Central memory CD8-positive, alpha-beta T cell (primary cell): ENCODE measurements at regions not wholly inside any gene's neighbourhood (a gene's known extent, or its start where the extent isn't known, plus 50 kb on each side); places are given as distances from the start of the nearest gene placed in this dataset.

ENCODE experiments used
- ATAC-seq: fragments of 150-1000 bp; cut with Tn5 transposase; replicated peaks from 2 replicates; pipeline ENCODE4 v1.10.0; 2022; ENCODE audit warnings: mild to moderate bottlenecking, moderate FRiP score, moderate number of reproducible peaks; ENCODE audit not compliant: poor library complexity, severe bottlenecking; ENCODE audit errors: extremely low read depth
- DNase-seq, 2 donors: peaks; one replicate each; pipeline ENCODE4 v3.0.0; 2021; ENCODE audit warnings: low spot score in 2 of 2
- H3K27ac Mint-ChIP-seq: one replicate; pipeline ENCODE4 v1.8.0; 2022; ENCODE audit warnings: low read depth, mild to moderate bottlenecking, moderate library complexity, mixed read lengths
- H3K27me3 Mint-ChIP-seq: one replicate; pipeline ENCODE4 v1.8.0; 2022; ENCODE audit warnings: mixed read lengths
- H3K36me3 Mint-ChIP-seq: one replicate; pipeline ENCODE4 v1.8.0; 2022; ENCODE audit warnings: mild to moderate bottlenecking, moderate library complexity, mixed read lengths; ENCODE audit not compliant: insufficient read depth
- H3K4me1 Mint-ChIP-seq: one replicate; pipeline ENCODE4 v1.8.0; 2022; ENCODE audit warnings: mixed read lengths
- H3K4me3 Mint-ChIP-seq: one replicate; pipeline ENCODE4 v1.8.0; 2022; ENCODE audit warnings: mild to moderate bottlenecking, moderate library complexity, mixed read lengths
- H3K9me3 Mint-ChIP-seq: one replicate; pipeline ENCODE4 v1.8.0; 2022; ENCODE audit warnings: mixed read lengths

DNA sequence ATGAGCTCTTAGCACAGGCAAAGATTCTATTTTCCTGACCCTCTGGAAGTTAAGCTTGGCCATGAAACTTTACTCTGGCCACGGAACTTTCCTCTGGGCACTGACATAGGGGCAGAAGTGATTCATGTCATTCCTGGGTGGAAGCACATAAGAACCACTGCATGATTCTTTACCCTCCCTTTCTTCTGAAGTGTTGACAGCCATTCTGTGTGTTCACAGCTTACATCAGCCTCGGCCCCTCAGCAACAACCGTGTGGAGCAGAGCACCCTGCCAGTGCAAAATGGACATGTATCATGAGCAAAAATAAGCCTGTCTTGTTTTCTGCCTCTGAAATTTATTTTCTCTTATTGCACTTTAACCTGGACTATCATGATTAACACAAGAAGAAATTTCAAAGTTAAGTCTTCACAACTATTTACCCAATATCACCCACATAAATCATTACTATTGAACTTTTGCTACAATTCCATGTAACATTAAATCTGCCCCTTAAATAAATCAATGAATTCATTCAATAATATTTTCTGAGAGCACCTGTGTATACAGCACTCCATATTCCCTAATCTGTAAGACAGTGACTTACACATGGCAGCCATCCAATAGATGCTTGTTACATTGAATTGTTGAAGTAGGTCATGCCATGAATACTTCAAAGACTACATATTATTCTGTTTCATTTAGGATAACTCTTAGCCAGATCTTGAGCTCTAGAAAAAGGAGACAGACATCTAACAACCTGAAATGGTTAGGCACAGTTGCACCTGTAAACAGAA, 531.9 kb downstream of the IRS1 start:
- no peak for ATAC-seq
- Mint-ChIP-seq H3K9me3 (no peaks in the 10 kb centered on the region), H3K4me3 (no peak overlapping the region), H3K36me3 (no peaks in the 10 kb centered on the region), H3K4me1 (no peaks in the 10 kb centered on the region), H3K27me3 (no peaks in the 10 kb centered on the region), H3K27ac (no peak overlapping the region)
- DNase-seq, result no peak

DNA sequence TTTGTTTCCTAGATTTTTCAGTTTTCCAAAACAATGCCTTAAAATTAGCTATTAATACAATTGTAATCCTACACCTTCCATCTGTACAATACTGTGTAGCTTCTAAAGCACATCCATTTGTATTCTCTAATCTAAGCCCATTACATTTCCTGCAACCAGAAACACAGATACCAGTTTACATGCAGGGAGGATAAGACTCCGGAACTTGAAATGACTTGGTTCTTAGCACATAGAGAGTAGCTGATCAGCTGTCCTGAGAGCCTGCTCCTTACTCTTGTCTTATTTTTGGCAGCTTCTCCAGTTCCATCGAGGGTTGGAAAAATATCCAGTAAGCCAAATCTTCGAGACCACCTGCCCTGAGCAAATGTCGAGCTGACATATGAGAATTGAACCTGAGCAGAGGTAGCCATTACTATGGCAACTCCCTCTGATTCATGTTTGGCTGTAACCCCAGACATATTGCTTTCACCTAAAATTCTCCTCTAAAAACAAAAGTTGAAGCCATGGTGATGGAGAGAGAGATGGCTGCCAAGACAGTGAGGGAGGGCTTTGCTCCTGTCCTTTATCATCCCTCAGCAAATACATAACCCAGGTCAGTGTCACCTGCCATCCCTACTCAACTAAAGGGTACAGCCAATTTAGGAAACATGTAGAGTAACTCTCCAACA, 542.8 kb downstream of the IRS1 start:
- no peak overlapping the region for H3K27ac Mint-ChIP-seq
- no peaks in the 10 kb centered on the region for H3K4me1 Mint-ChIP-seq
- H3K27me3 Mint-ChIP-seq, result no peaks in the 10 kb centered on the region
- ATAC-seq (no peak), DNase-seq (no peak)
- H3K36me3 Mint-ChIP-seq, result no peaks in the 10 kb centered on the region
- no peak overlapping the region for H3K4me3 Mint-ChIP-seq
- peaks cover 23% of the 10 kb centered on the region for H3K9me3 Mint-ChIP-seq

GRCh38 chr2:226256237-226256636, 543.4 kb downstream of the IRS1 start:
- peaks cover 20% of the 10 kb centered on the region for H3K9me3 Mint-ChIP-seq
- DNase-seq (no peak), ATAC-seq (no peak)
- no peaks in the 10 kb centered on the region for H3K27me3 Mint-ChIP-seq
- no peak overlapping the region for H3K27ac Mint-ChIP-seq
- no peak overlapping the region for H3K4me3 Mint-ChIP-seq
- no peaks in the 10 kb centered on the region for H3K4me1 Mint-ChIP-seq
- no peaks in the 10 kb centered on the region for H3K36me3 Mint-ChIP-seq

DNA sequence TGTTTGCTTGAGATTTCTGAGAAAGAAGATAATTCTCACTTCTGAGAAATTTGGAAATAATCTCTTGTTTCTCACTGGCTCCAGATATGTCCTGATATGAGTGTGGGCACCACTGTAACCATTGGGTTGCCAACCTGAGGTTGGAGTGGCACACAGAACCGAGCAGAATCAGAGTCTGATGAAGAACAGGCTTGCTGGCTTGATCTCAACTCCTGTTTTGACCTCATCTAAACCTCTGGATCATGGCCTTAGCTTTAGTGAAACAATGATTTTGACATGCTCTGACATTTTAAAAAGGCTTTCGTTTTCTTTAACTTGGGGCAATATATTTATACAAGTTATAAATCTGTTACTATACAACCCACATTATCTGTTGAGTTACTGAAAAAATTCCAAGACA, 548.0 kb downstream of the IRS1 start:
- H3K4me1 Mint-ChIP-seq, result no peaks in the 10 kb centered on the region

DNA sequence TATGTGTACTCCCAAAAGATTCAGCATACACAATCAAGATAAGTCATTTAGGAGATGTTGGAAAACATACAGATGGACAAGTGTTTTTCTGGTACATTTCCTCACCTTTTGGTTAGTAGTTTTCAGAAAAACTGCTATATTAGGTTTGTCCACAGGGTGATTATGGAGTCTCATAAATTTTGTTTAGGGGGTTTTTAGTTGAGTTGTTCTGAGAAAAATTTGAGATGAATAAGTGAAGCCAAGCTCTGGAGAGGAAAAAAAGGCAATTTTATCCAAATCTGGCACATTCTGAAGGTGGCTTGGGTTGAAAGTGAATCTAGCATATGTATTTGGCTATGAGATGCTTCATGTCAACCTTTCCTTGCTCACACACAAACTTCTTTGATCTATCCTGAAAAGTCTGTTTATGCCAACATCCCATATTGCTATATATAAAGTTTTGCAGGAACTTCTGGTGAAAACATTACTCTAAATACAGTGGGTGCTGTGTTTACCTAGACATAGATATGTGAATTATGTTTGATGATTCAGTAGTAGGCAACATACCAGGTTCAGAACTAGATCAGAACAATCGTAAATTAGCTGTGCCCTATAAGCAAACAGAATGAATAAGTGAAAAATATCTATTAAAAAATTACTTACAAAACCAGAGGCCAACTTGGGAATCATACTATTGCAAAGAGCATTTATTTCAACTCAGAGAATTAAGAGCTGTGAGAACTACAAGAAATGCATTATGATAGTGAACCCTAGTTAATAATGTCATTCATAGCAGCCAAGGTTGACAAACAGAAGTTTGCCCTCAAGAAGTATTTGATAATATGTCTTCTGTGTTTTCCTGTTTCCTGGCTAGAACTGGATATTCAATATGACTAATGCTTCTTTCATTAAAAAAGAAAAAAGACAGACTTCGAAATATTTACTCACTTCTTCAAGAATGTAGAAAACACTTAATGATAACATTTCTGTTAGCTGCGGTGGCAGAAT, 552.0 kb downstream of the IRS1 start:
- no peak overlapping the region for H3K27ac Mint-ChIP-seq
- H3K4me3 Mint-ChIP-seq, result no peak overlapping the region
- H3K36me3 Mint-ChIP-seq, result no peaks in the 10 kb centered on the region
- H3K4me1 Mint-ChIP-seq, result no peaks in the 10 kb centered on the region
- H3K27me3 Mint-ChIP-seq, result no peaks in the 10 kb centered on the region
- no peak for ATAC-seq
- H3K9me3 Mint-ChIP-seq, result no peaks in the 10 kb centered on the region
- no peak for DNase-seq

More for the DNA sequence above, 548.0 kb downstream of the IRS1 start:
- Mint-ChIP-seq H3K4me3 (no peak overlapping the region), H3K27me3 (no peaks in the 10 kb centered on the region), H3K9me3 (peaks cover 10% of the 10 kb centered on the region), H3K27ac (no peak overlapping the region), H3K36me3 (no peaks in the 10 kb centered on the region)
- ATAC-seq, result no peak
- DNase-seq, result no peak

GRCh38 chr2:226234187-226234586, 565.4 kb downstream of the IRS1 start:
- Mint-ChIP-seq H3K4me3 (no peak overlapping the region), H3K27me3 (no peaks in the 10 kb centered on the region), H3K36me3 (no peaks in the 10 kb centered on the region), H3K4me1 (no peaks in the 10 kb centered on the region), H3K27ac (no peak overlapping the region), H3K9me3 (peaks cover 10% of the 10 kb centered on the region)
- DNase-seq (no peak), ATAC-seq (no peak)

DNA sequence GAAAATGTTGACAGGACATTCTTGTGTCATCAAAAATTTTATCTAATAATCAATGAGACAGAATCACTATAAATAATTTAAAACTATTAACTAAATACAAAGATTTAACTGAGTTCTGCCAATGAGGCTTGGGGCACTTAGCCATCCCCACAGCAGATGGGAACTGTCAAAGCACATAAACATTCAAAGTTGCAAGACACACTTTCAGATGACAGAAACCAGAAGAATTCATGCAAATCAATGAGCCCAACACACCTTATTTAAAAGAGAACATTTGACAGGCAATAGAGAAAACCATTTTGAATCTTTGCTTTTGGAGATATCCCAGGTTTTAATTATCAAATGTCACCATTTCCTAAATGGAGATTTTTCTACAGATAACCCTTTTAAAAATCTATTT, 566.2 kb downstream of the IRS1 start:
- Mint-ChIP-seq H3K36me3 (no peaks in the 10 kb centered on the region), H3K9me3 (peaks cover 10% of the 10 kb centered on the region), H3K4me1 (no peaks in the 10 kb centered on the region), H3K4me3 (no peak overlapping the region), H3K27me3 (no peaks in the 10 kb centered on the region), H3K27ac (no peak overlapping the region)
- DNase-seq, result no peak
- no peak for ATAC-seq

- Mint-ChIP-seq H3K27me3 (no peaks in the 10 kb centered on the region), H3K27ac (no peak overlapping the region), H3K4me1 (no peaks in the 10 kb centered on the region), H3K4me3 (no peak overlapping the region), H3K9me3 (no peaks in the 10 kb centered on the region), H3K36me3 (no peaks in the 10 kb centered on the region)
- DNase-seq (no peak), ATAC-seq (no peak)
Measured at GRCh38 chr2:226228080-226228479, 571.5 kb downstream of the IRS1 start.

DNA sequence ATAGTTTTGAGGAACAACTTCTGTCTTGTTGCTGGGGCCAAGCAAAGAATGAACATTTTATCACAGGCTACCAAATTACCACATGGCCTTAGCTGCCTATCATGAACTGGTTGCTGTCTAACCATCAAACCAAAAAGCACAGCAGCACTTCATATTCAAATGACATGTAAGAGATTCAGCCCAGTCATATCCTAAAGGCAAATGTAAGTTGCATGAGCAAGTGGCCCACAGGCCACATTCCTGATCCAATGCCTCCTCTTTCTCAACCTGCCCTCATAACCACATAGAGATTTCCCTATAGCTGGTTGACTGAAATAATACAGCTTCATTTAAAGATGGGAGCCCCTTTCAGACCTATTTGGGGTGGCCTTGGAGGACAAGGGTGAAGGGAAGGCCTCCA, 572.3 kb downstream of the IRS1 start:
- DNase-seq (no peak), ATAC-seq (no peak)
- Mint-ChIP-seq H3K4me3 (no peak overlapping the region), H3K4me1 (no peaks in the 10 kb centered on the region), H3K27me3 (no peaks in the 10 kb centered on the region), H3K9me3 (no peaks in the 10 kb centered on the region), H3K36me3 (no peaks in the 10 kb centered on the region), H3K27ac (no peak overlapping the region)

- Mint-ChIP-seq H3K4me3 (no peak overlapping the region), H3K27ac (no peak overlapping the region), H3K27me3 (no peaks in the 10 kb centered on the region), H3K36me3 (no peaks in the 10 kb centered on the region), H3K9me3 (no peaks in the 10 kb centered on the region), H3K4me1 (no peaks in the 10 kb centered on the region)
- DNase-seq (no peak), ATAC-seq (no peak)
Measured at GRCh38 chr2:226223704-226224103, 575.9 kb downstream of the IRS1 start.

- Mint-ChIP-seq H3K9me3 (no peaks in the 10 kb centered on the region), H3K27me3 (no peaks in the 10 kb centered on the region), H3K36me3 (no peaks in the 10 kb centered on the region), H3K4me3 (no peak overlapping the region), H3K4me1 (no peaks in the 10 kb centered on the region), H3K27ac (no peak overlapping the region)
- DNase-seq (no peak), ATAC-seq (no peak)
Measured at GRCh38 chr2:226220511-226220910, 579.1 kb downstream of the IRS1 start.

DNA sequence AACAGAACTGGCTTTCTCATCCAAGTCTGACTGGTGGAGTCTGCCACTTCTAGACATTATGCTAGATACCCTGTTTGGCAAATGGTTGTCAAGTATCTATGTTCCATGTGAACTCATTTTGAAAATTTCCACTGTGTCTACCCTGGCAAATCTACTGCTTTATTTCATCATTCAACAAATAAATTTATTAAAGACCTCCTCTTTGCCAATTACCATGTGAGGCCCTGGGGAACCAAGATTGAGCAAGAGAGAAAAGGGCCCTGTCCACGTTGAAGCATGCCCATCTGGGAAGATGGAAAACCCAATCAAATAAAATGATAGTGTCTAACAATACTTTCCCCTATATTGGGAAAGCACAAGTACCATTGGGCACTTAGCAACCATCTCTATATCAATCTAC, 582.4 kb downstream of the IRS1 start:
- Mint-ChIP-seq H3K27me3 (no peaks in the 10 kb centered on the region), H3K4me3 (no peak overlapping the region), H3K4me1 (no peaks in the 10 kb centered on the region), H3K36me3 (no peaks in the 10 kb centered on the region), H3K27ac (no peak overlapping the region), H3K9me3 (no peaks in the 10 kb centered on the region)
- DNase-seq (no peak), ATAC-seq (no peak)
